ENCODE measurements at regions not wholly inside any gene's neighbourhood (a gene's known extent, or its start where the extent isn't known, plus 50 kb on each side); places are given as distances from the start of the nearest gene placed in this dataset.

GRCh38 chr17:70327279-70327678, 157.9 kb downstream of the KCNJ2 start:
- TF ChIP-seq EZH2 (IDR thresholded peaks at IDR 0.05; ENCODE audit: borderline replicate concordance, low read length) = no peak
- TF ChIP-seq CTCF (conservative IDR thresholded peaks at IDR 0.05 in 1 of 2, IDR thresholded peaks at IDR 0.05 in 1 of 2; ENCODE audit: extremely low read depth in 1 of 2, insufficient read depth in 1 of 2, low read depth in 1 of 2, low read length in 2 of 2) = no peak

Data from mammary epithelial cell (primary cell).